Muscle of leg (tissue), 3 donors: ENCODE measurements at regions not wholly inside any gene's neighbourhood (a gene's known extent, or its start where the extent isn't known, plus 50 kb on each side); places are given as distances from the start of the nearest gene placed in this dataset.

Source experiments
- DNase-seq: peaks from one replicate; pipeline ENCODE4 v3.0.0; 2013
- H3K27ac ChIP-seq: one replicate; pipeline ENCODE4 v1.5.1; 2013; ENCODE audit warnings: mild to moderate bottlenecking, low read length, control low read depth
- H3K27me3 ChIP-seq: one replicate; pipeline ENCODE4 v1.6.1; 2013; ENCODE audit warnings: low read length; ENCODE audit not compliant: control insufficient read depth, insufficient read depth
- H3K36me3 ChIP-seq: one replicate; pipeline ENCODE4 v1.6.1; 2013; ENCODE audit warnings: low read length; ENCODE audit not compliant: control insufficient read depth, insufficient read depth
- H3K4me1 ChIP-seq: one replicate; pipeline ENCODE4 v1.6.1; 2013; ENCODE audit warnings: low read length; ENCODE audit not compliant: control insufficient read depth, insufficient read depth
- H3K4me3 ChIP-seq: one replicate; pipeline ENCODE4 v1.5.1; 2013; ENCODE audit warnings: low read length, control low read depth
- H3K9me3 ChIP-seq: replicated peaks from 2 replicates; pipeline ENCODE4 v1.6.1; 2013; ENCODE audit warnings: low read depth, low read length; ENCODE audit not compliant: control insufficient read depth
- WGBS: methylation state at CpG from one replicate; pipeline ENCODE4 v1.1.5; 2013; ENCODE audit warnings: missing lambda C conversion rate; ENCODE audit not compliant: insufficient coverage; 5-methylcytosine and 5-hydroxymethylcytosine counted together

DNA sequence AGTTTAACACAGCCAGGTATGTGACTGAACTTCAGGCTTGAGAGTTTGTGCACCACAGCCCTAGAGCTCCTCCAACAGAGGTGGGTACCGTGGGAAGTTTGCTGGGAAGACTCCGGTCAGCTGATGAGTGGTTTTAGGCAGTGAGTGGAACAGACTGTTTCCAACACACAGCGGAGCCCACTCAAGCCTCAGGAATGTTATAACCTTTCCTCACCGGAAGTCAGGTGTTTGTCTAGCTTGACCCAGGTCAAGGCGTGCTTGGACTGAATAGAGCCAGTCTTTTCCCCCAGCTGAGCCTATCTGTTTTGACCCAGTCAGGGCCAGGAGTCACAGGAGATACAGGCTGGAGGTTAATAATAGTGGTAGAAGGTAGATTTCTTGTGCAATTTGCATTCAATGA lies 138.4 kb upstream of the PARP11 start:
- Histone ChIP-seq H3K27ac (no peak overlapping the region), H3K36me3 (no peaks in the 10 kb centered on the region), H3K9me3 (no peaks in the 10 kb centered on the region), H3K4me3 (no peak overlapping the region), H3K27me3 (peaks cover 2% of the 10 kb centered on the region), H3K4me1 (peaks cover 3% of the 10 kb centered on the region)
- WGBS: 61% methylated on average over 5 of the region's 5 CpGs
- no peak for DNase-seq

DNA sequence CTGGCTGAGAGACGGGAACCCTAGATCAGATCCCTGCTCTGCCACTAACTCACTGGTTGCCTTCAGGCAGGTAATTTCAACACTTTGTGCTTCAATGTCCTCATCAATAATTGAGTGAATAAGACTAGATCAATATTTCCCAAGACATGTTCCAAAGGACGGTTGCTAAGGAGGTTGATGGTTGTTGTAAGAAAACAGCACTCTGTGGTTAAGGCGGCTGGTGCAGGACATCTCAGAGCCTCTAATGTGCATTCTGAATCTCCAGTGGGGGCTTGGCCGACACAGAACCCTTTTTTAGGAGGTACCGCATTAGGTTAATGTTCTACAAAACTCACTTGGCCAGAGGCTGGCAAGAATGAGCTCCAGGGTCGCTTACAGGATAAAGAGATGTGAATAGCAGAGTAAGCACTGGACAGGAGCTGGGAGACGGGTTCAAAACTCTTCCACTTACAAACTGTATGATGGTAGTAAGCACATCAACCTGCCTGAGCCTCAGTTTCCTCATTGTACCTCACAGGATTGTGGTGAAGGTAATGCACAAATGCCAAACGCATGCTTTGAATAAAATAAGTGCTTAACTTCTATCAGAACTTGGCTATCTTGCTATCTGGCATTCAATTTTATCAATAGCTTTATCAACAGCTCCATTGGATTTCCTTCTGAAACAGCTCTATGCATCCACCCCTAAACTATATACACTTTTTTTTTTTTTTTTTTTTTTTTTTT lies 136.9 kb upstream of the PARP11 start:
- no peak for DNase-seq
- Histone ChIP-seq H3K27me3 (peaks cover 2% of the 10 kb centered on the region), H3K36me3 (no peaks in the 10 kb centered on the region), H3K4me1 (peaks cover 7% of the 10 kb centered on the region), H3K27ac (no peak overlapping the region), H3K4me3 (no peak overlapping the region), H3K9me3 (no peaks in the 10 kb centered on the region)
- WGBS: 100% methylated on average over 2 of the region's 8 CpGs

DNA sequence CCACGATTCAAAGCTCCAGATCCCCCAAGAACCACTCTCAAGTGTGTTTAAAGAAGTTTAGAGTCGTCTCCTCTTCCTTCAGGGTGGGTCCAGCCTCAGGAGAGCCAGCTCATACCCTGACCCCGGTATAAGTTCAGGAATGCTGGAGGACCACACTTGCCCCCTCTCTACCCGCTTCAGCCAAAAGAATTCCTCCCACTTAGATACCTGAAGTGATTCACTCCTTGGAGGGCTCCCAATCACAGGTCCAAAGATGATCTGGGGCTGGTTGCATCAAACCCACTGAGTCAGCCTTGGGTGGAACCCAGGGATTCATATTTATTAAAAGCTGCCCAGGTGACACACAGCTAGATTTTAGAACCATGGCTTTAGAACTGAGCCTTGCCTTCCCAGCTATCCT lies 133.5 kb upstream of the PARP11 start:
- Histone ChIP-seq H3K4me1 (peaks cover 19% of the 10 kb centered on the region), H3K9me3 (no peaks in the 10 kb centered on the region), H3K36me3 (no peaks in the 10 kb centered on the region), H3K4me3 (no peak overlapping the region), H3K27me3 (peaks cover 2% of the 10 kb centered on the region), H3K27ac (peak overlapping the region; percentile 55)
- DNase-seq: no peak
- 82% methylated on average over 2 of the region's 4 CpGs for WGBS

DNA sequence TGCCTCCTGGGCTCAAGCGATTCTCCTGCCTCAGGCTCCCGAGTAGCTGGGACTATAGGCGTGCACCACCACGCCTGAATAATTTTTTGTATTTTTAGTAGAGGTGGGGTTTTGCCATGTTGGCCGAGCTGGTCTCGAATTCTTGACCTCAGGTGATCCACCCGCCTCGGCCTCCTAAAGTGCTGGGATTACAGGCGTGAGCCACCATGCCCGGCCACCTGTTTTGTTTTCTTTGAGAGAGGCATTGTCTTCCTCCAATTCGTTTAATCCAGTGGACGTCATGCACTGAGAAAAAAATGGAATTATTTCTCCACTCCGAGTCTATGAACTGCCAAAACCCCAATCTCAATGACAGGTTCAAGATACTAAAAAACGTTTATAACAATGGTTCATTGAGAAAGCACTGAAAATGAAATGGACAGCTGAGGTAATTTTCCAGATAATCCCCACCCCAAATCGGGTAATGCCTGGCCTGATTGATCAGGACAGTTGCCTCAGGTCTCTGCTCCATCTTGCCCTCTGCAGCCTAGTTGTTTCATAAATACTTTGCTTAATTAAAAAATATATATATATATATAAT lies 132.7 kb upstream of the PARP11 start:
- no peaks in the 10 kb centered on the region for H3K36me3 ChIP-seq
- H3K27ac ChIP-seq: peak overlapping the region; percentile 45
- H3K9me3 ChIP-seq: no peaks in the 10 kb centered on the region
- H3K27me3 ChIP-seq: peaks cover 2% of the 10 kb centered on the region
- 85% methylated on average over 10 of the region's 15 CpGs for WGBS
- peak; percentile 79 for DNase-seq
- H3K4me1 ChIP-seq: peaks cover 19% of the 10 kb centered on the region
- H3K4me3 ChIP-seq: no peak overlapping the region

DNA sequence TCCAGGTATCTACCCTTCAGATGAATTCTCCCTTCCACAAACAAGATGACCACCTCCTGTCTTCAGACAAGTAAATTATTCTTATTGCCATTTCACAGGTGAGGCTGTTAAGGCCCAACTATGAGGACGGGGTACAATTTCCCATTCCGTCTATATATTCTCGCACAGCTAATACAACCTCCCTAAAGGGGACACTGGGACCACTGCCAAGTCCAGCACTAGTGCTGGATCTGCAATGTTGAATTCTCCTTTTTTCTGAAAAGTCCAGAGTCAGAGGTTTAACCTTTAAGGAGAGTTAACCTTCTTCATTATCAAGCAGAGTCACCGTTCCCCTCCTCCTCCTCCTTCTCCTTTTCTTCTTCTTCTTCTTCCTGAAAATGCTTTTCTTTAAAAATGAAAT lies 130.4 kb upstream of the PARP11 start:
- Histone ChIP-seq H3K27me3 (peaks cover 2% of the 10 kb centered on the region), H3K27ac (no peak overlapping the region), H3K36me3 (no peaks in the 10 kb centered on the region), H3K4me1 (peaks cover 26% of the 10 kb centered on the region), H3K9me3 (no peaks in the 10 kb centered on the region), H3K4me3 (no peak overlapping the region)
- peak; percentile 67 for DNase-seq
- 13% methylated on average over 1 of the region's 4 CpGs for WGBS

DNA sequence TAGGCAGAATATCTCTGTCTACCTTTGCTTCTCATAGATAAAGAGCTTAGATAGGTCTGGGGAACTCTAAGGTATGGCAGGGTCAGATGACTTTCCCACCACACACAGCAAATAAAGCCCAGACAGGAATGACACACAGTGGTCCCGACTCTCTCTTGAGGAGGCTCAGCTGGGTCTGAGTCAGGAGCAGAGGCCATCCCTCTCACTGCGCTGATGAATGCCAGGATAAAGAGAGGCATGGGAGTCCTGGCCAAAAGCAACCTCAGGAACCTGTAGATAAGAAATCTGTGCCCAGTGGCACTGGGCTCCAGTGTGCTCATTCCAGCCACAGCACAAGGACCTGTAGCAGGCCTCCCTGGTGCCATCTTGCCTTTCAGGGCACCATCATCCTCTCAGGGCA lies 129.4 kb upstream of the PARP11 start:
- no peak for DNase-seq
- no peak overlapping the region for H3K4me3 ChIP-seq
- H3K27me3 ChIP-seq: peaks cover 2% of the 10 kb centered on the region
- 74% methylated on average over 2 of the region's 2 CpGs for WGBS
- peaks cover 31% of the 10 kb centered on the region for H3K4me1 ChIP-seq
- no peaks in the 10 kb centered on the region for H3K36me3 ChIP-seq
- no peak overlapping the region for H3K27ac ChIP-seq
- no peaks in the 10 kb centered on the region for H3K9me3 ChIP-seq

DNA sequence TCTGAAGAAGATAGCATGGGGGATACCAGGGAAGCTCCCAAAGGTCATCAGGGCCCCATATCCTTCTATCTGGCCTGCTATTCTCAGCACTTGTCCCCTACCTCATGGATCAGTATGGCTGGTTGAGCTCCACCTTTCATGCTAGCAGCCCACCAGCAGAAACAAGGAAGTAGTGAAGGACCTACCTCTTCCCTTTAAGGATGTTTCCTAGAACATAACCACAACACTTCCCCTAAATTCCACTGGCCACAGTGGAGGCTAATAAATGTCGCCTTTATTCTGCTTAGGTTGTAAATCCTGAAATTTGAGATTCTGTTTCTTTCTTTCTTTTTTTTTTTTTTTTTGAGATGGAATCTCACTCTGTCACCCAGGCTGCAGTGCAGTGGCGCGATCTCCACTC lies 128.6 kb upstream of the PARP11 start:
- DNase-seq: no peak
- Histone ChIP-seq H3K9me3 (no peaks in the 10 kb centered on the region), H3K4me1 (peaks cover 31% of the 10 kb centered on the region), H3K27me3 (peaks cover 2% of the 10 kb centered on the region), H3K27ac (no peak overlapping the region), H3K4me3 (no peak overlapping the region), H3K36me3 (no peaks in the 10 kb centered on the region)
- WGBS: no CpG with 5 or more reads among the region's 3 CpGs

DNA sequence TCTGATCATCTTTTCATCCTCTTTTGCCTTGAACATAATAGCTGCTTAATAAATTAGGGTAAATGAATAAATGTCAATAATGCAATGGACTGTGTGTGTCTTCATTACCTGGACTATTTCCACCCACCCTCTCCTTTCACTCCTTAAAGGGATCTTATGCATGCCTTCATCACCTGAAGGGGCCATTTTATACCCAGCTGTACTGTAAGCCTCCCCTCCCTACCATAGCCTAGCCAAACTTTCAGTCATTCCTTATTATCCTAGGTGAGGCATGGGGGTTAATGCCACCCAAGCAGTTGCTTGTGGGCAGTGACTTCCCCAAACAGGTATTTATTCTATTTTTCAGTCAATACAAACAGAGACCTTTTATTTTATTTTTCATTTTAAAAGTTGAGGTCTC lies 127.8 kb upstream of the PARP11 start:
- DNase-seq: no peak
- no peak overlapping the region for H3K4me3 ChIP-seq
- no peak overlapping the region for H3K27ac ChIP-seq

DNA sequence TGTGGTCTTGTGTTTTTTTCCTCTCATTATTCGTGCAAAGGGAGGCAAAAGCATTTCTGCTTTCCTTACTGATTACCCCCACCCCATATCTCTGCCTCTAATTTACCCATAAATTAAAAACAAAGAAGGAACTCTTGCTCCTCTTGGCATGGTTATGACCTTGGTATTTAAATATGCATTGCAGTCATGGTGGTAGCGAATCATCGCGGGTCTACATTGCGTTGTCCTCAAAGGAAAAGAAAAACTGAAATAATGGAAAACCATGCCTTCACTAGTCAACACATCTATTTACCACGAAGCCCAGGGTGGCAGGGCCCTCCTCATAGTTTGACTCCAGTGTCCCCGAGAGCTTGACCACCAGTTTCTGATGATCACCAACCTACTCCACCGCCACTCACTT lies 126.7 kb upstream of the PARP11 start:
- WGBS: 90% methylated on average over 3 of the region's 8 CpGs

More for the DNA sequence above, 127.8 kb upstream of the PARP11 start:
- Histone ChIP-seq H3K27me3 (no peaks in the 10 kb centered on the region), H3K36me3 (no peaks in the 10 kb centered on the region), H3K4me1 (peaks cover 31% of the 10 kb centered on the region), H3K9me3 (no peaks in the 10 kb centered on the region)

DNA sequence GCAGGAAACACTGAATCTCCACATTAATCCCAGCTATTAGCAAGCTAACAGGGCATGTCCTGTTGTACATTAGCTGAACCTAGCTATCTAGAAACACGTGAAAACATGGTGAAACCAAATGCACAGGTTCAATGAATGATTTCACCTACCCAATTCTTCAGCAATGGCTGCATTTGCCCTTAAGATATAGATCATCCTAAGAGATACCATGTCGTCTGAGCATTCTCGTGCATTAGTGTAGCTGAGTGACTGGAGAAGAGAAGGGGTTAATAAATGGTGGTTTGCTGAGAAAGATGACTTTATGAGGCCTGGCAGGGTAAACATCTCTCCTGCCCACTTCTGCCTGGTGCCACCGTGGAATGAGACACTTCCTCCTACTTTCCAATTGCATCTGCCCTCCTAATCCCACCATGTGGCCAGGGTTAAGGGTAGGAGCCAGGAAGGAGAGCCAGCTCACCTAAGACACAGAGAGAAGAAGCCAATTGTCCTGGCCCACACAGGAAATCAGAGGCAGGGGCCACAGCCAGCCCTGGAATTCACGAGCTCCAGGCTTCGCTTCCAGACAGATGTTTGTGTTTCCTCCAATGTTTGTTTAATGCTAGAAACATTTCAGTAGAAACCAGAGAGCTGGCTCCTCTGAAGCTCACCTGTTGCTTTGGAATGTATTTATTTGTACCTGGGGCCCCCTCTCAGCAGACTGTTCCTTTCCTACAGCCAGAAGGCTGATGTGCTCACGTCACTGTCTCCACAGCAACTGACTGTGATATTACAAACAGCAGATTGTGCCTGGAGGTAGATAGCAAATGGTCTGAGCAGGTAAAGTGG lies 126.0 kb upstream of the PARP11 start:
- peak; percentile 45 for DNase-seq
- H3K4me3 ChIP-seq: no peak overlapping the region
- no peaks in the 10 kb centered on the region for H3K36me3 ChIP-seq
- H3K27me3 ChIP-seq: no peaks in the 10 kb centered on the region
- H3K27ac ChIP-seq: no peak overlapping the region
- no peaks in the 10 kb centered on the region for H3K9me3 ChIP-seq
- WGBS: 32% methylated on average over 3 of the region's 7 CpGs
- peaks cover 21% of the 10 kb centered on the region for H3K4me1 ChIP-seq

More for the DNA sequence above, 126.7 kb upstream of the PARP11 start:
- Histone ChIP-seq H3K27ac (no peak overlapping the region), H3K9me3 (no peaks in the 10 kb centered on the region), H3K4me1 (peaks cover 27% of the 10 kb centered on the region), H3K27me3 (no peaks in the 10 kb centered on the region), H3K4me3 (no peak overlapping the region), H3K36me3 (no peaks in the 10 kb centered on the region)
- DNase-seq: no peak
